ENCODE measurements at regions not wholly inside any gene's neighbourhood (a gene's known extent, or its start where the extent isn't known, plus 50 kb on each side); places are given as distances from the start of the nearest gene placed in this dataset.

- TF ChIP-seq, protein P1, sequence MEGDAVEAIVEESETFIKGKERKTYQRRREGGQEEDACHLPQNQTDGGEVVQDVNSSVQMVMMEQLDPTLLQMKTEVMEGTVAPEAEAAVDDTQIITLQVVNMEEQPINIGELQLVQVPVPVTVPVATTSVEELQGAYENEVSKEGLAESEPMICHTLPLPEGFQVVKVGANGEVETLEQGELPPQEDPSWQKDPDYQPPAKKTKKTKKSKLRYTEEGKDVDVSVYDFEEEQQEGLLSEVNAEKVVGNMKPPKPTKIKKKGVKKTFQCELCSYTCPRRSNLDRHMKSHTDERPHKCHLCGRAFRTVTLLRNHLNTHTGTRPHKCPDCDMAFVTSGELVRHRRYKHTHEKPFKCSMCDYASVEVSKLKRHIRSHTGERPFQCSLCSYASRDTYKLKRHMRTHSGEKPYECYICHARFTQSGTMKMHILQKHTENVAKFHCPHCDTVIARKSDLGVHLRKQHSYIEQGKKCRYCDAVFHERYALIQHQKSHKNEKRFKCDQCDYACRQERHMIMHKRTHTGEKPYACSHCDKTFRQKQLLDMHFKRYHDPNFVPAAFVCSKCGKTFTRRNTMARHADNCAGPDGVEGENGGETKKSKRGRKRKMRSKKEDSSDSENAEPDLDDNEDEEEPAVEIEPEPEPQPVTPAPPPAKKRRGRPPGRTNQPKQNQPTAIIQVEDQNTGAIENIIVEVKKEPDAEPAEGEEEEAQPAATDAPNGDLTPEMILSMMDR (IDR thresholded peaks at IDR 0.05), result no peak
- no peak for TF ChIP-seq POLR2A (IDR thresholded peaks at IDR 0.05)
- WGBS, 2 donors, result 45 to 51% methylated on average over 7 of the region's 7 CpGs
- intact Hi-C loops (cut with DNase I), result no loop called here
- no peaks in the 10 kb centered on the region for H3K36me3 ChIP-seq
- H3K9me3 ChIP-seq, result no peaks in the 10 kb centered on the region
- H3K27me3 ChIP-seq, result no peaks in the 10 kb centered on the region
- no peak overlapping the region for H3K27ac ChIP-seq
- no peak for DNase-seq
- no peak overlapping the region for H3K4me3 ChIP-seq
- H3K4me1 ChIP-seq, result peaks cover 0 to 20% (median 5%) of the 10 kb centered on the region in 3 donors
Observed at GRCh38 chr5:174567506-174568141, 156.8 kb upstream of the MSX2 start.

DNA sequence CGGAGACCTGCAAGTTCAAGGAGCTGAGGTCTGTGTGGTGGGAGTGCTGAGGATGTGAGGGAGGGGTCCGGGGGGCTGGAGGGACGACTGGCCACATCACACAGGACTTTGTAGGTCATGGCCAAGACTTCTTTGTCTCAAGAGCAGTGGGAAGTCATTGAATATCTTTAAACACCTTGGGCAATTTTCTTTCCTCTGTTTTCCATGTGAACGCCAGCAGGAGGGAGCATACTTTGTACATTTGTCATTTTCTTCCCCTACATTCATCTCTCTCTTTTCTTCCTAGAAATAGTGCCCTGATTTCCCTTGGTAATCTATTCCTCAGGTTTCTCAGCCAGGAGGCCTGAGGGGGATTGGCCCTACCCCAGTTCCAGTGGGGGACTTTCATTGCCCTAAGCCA is 153.7 kb upstream of the MSX2 start:
- no peak overlapping the region for H3K4me3 ChIP-seq
- peaks cover 0 to 29% (median 5%) of the 10 kb centered on the region in 3 donors for H3K4me1 ChIP-seq
- no peak for DNase-seq
- no peak for TF ChIP-seq POLR2A (IDR thresholded peaks at IDR 0.05)
- TF ChIP-seq, protein P1 (IDR thresholded peaks at IDR 0.05), result no peak
- WGBS, 2 donors, result 50 to 69% methylated on average over 4 of the region's 4 CpGs
- no peaks in the 10 kb centered on the region for H3K9me3 ChIP-seq
- intact Hi-C loops (cut with DNase I), result no loop called here
- H3K36me3 ChIP-seq, result no peaks in the 10 kb centered on the region
- H3K27me3 ChIP-seq, result no peaks in the 10 kb centered on the region
- H3K27ac ChIP-seq, result no peak overlapping the region

GRCh38 chr5:174571662-174572397 is 152.6 kb upstream of the MSX2 start:
- H3K36me3 ChIP-seq, result no peaks in the 10 kb centered on the region
- intact Hi-C loops (cut with DNase I), result no loop called here
- H3K4me3 ChIP-seq, result no peak overlapping the region
- H3K9me3 ChIP-seq, result no peaks in the 10 kb centered on the region
- no peak for DNase-seq
- peaks cover 0 to 6% (median 0%) of the 10 kb centered on the region in 4 donors for H3K27me3 ChIP-seq
- peak overlapping the region in 1 of 4 donors; percentile 3 for H3K27ac ChIP-seq
- TF ChIP-seq, protein P1 (IDR thresholded peaks at IDR 0.05), result peak in 1 of 6 experiments; percentile 15
- TF ChIP-seq POLR2A (IDR thresholded peaks at IDR 0.05), result no peak
- 25% methylated on average over 7 of the region's 7 CpGs; no CpG with 5 or more reads in 1 of the 2 donors for WGBS, 2 donors
- H3K4me1 ChIP-seq, result peaks cover 0 to 29% (median 5%) of the 10 kb centered on the region in 3 donors

DNA sequence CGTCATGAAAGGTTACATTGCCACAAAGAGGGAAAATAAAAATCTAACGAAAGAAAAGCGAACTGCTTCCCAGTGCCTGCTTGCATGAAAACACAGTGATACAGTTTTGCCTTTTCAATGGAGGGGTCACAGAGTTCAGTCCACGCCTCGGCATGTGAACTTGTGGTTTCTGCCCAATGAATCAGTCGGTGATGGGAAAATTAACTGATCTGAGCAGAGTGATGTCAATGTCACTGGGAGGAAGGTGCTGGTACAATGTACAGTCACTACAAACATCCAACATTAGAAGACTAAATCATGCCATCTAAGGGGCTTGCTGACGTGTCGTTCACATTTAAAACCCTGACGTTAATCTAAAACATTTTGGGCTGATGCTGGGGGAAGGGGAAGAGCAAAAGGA is 151.8 kb upstream of the MSX2 start:
- H3K4me3 ChIP-seq, result no peak overlapping the region
- no peak overlapping the region for H3K27ac ChIP-seq
- TF ChIP-seq, protein P1 (IDR thresholded peaks at IDR 0.05), result no peak
- no peak for TF ChIP-seq POLR2A (IDR thresholded peaks at IDR 0.05)
- intact Hi-C loops (cut with DNase I), result no loop called here
- no peak for DNase-seq
- WGBS, 2 donors, result 74 to 79% methylated on average over 8 to 9 of the region's 9 CpGs
- H3K27me3 ChIP-seq, result peaks cover 0 to 6% (median 0%) of the 10 kb centered on the region in 4 donors
- H3K9me3 ChIP-seq, result no peaks in the 10 kb centered on the region
- H3K36me3 ChIP-seq, result no peaks in the 10 kb centered on the region
- H3K4me1 ChIP-seq, result peaks cover 0 to 26% (median 5%) of the 10 kb centered on the region in 3 donors
